ENCODE measurements at regions not wholly inside any gene's neighbourhood (a gene's known extent, or its start where the extent isn't known, plus 50 kb on each side); places are given as distances from the start of the nearest gene placed in this dataset.

- no peak for DNase-seq
These were observed 179.4 kb upstream of the FN1 start for GRCh38 chr2:215615067-215615802.

GRCh38 chr2:215614296-215614695 is 178.4 kb upstream of the FN1 start:
- DNase-seq: peak; percentile 44

GRCh38 chr2:215613888-215614287 is 178.0 kb upstream of the FN1 start:
- DNase-seq: no peak

- DNase-seq: no peak
These were observed 177.4 kb upstream of the FN1 start for GRCh38 chr2:215613280-215613679.

GRCh38 chr2:215612786-215613185 is 176.9 kb upstream of the FN1 start:
- no peak for DNase-seq

GRCh38 chr2:215611609-215612386 is 175.9 kb upstream of the FN1 start:
- no peak for DNase-seq

- no peak for DNase-seq
These were observed 173.5 kb upstream of the FN1 start for GRCh38 chr2:215609089-215610032.

GRCh38 chr2:215607766-215608165 is 171.9 kb upstream of the FN1 start:
- DNase-seq: no peak

- DNase-seq: no peak
These were observed 170.4 kb upstream of the FN1 start for GRCh38 chr2:215606219-215606618.

- no peak for DNase-seq
These were observed 169.3 kb upstream of the FN1 start for GRCh38 chr2:215605214-215605613.

GRCh38 chr2:215604606-215605005 is 168.7 kb upstream of the FN1 start:
- no peak for DNase-seq

- no peak for DNase-seq
These were observed 167.6 kb upstream of the FN1 start for GRCh38 chr2:215603440-215603839.

GRCh38 chr2:215602997-215603396 is 167.1 kb upstream of the FN1 start:
- DNase-seq: no peak

GRCh38 chr2:215601990-215602721 is 166.3 kb upstream of the FN1 start:
- DNase-seq: no peak

GRCh38 chr2:215601526-215601925 is 165.7 kb upstream of the FN1 start:
- no peak for DNase-seq

- DNase-seq: no peak
These were observed 162.6 kb upstream of the FN1 start for GRCh38 chr2:215598376-215598975.

- no peak for DNase-seq
These were observed 161.7 kb upstream of the FN1 start for GRCh38 chr2:215597577-215597976.

GRCh38 chr2:215594766-215595165 is 158.9 kb upstream of the FN1 start:
- DNase-seq: no peak

- DNase-seq: no peak
These were observed 154.3 kb upstream of the FN1 start for GRCh38 chr2:215590010-215590745.

GRCh38 chr2:215583881-215584280 is 148.0 kb upstream of the FN1 start:
- no peak for DNase-seq

GRCh38 chr2:215579809-215580208 is 143.9 kb upstream of the FN1 start:
- no peak for DNase-seq
